Hypothalamus (tissue), 51 donors: ENCODE measurements at regions not wholly inside any gene's neighbourhood (a gene's known extent, or its start where the extent isn't known, plus 50 kb on each side); places are given as distances from the start of the nearest gene placed in this dataset.
A peak's percentile ranks its signal among the peaks of the same experiment; 100 is the strongest.

Source experiments
- DNase-seq, 51 donors: peaks; one replicate each; lab custom pipeline; 2025; lab: John Stamatoyannopoulos, UW

DNA sequence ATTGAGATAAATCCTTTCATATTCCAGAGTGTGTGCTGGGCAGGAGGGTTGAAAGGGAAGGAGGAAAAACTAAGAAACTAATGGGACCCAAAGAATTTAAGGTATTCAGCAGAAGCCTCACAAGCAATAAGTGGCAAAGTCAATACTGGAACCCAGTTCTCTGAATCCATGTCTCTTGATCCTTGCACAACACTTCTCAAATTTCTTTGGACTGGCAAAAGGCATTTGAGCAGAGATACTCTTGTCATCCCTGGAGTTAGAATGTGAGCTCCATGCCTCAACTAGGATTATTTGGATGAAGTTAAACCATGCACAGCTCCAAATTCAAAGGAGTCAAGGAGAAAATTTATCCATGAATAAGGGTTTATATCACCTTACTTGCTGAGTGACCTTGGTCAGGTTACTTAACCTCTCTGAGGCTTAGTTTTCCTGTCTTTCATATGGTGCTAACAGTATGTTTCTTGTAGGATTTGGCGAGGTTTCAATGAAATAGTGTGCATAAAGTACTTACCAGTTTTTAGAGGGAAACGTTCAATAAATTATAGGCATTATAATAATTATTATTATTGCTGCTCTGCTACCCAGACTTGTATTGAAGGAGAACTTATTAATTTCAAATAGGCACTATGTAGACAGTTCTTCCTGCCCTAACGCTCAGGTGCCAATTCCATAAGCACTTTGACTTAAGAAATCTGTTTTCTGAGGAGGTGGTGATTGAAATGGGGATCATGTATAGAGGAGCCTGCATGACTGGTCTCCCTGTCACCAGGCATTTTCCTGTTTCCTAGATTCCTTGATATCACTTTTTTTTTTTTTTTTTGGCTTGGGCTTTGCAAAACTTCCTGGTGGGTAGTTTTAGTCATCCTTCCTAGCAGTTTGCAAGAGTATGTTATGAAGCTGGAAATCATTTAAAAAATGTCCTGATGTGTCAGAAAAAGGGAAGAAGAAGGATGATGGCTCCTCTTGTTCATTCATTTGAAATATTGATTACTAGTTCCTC is 125.0 kb upstream of the JUN start:
- no peak for DNase-seq

DNA sequence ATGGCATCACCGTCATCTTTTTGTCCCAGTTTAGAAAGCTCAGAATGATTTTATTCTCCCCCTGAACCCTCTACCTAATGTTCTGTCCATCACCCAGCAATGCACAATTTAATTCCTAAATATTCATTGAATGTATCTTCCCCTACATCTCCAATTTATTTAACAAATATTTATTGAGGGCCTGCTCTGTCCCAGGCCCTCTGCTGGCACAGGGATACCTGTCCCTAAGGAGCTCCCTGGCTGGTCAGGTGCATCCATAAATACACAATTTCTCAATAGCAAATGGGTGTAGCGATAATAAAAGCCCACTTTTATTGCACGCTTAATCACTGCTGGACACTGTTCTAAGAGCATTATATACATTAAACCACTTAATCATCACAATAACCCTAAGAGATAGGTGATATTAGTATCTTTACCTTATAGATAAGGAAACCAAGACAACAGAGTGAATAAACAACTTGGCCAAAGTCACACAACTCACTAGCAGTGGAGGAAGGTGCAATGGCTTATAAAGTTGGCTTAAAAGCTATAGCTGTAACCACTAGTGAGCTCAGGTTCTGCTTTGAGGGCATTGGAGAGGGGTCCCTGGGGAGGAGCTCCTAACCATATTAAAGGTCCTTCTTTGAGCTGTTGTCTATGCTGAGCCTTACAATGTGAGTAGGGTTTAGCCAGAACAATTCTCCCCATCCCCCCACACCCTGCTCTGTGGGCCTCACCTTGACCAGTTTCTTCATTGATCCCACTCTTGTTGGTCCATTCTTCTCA is 126.3 kb upstream of the JUN start:
- DNase-seq = no peak

DNA sequence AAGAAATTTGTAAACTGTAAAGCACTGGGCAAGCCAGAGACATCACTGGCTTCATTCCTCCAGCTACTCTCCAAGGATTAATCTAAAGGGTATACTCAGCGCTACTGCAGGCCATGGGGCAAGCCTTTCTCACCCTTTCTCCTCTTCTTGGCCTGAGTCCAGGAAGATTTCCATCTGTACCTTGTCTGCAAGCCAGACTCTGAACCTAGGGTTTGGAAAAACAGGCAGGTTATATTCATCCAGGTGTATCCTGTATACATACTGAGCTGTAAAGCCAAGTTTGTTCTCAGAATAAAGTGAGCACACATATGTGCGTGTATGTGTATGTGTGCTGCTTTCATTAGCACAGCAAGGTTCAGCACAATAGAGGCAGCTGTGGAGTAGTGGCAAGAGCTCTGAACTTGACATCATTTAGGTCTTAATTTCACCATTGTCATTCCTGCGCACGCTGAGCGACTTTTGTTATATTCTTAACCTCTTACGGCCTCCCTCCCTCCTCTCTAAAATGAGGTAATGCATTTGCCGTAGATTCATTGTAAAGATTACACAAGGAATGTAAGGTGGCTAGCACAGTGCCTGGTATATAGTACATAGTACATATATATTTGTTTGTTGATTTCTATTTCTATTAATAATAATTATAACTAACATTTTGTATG is 128.1 kb upstream of the JUN start:
- DNase-seq = no peak

DNA sequence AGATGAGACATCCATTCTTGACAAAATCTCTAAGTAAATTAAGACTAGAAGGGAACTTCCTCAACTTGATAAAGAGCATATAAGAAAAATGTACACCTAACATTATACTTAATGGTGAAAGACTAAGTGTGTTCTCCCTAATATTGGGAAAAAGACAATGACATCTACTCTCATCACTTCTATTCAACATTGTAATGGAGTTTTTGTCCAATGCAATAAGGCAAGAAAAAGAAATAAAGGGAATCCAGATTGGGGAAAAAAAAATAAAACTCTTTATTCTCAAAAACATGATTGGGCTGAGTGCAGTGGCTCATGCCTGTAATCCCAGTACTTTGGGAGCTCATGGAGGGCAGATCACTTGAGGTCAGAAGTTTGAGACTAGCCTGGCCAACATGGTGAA is 131.1 kb upstream of the JUN start:
- DNase-seq = no peak

DNA sequence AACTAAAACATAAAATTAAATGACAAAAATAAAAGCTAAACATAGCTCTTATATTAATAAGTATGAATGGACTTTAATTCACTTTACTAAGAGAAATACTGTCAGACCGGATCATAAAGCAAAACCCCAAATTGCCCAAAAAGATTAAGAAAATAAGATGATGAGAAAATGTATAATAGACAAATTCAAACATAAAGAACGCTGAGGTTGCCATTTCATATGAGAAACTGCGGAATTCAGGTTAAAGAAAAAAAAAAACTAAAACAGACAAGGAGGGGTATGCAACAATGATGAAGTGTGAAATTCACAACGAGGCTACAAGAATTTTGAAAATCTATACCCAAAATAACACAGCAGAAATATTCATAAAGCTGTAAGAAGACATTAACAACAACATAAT is 133.6 kb upstream of the JUN start:
- DNase-seq = no peak

DNA sequence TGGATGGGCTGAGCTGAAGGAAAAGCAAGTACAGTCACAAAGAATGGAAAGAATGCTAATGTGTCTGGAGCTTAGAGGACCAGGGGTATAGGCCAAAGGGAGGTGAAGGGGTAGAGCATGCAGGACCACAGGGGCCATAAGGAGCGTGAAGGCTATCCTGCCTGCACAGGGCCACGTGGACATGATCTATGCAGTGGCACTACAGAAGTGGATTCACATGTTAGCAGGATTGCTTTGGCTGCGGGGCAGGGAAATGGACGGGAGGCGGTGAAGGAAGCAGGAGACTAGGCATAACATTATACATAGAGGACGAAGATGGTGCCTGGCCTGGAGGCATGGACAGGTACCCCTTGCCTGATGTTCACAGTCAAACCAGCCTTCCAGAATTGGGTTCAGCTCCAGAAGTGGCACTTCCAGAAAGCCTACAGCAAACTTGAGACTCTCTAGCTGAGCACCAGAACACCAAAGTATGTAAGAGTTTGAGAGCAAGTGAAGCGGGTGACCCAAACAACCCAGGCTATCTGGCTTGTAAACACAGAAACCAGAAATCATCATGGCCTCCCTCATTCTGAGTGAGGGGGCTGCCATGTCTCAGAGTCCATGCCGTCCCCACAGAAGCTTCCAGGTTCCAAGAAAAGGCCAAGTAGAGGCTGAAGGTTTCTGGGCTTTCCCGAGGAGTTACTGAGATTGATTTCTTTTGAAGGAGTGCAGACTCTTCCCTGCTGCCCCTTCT is 135.5 kb upstream of the JUN start:
- DNase-seq = no peak

DNA sequence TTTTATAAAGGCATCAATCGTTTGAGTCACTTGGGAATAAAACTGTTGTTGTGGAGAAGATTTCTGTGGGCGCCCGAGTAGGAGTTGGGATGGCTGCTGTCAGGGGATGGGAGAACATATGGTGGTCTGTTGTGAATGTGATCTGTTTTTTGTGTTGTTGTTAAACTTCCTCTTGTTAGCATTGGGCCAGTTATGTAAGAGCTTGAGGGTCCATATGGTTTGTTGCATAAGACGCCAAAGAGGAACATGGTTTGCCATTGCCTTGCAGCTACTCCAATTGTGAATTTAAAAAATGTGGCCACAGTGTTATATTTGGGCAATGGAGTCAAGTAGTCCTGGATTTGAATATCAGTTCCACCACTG is 136.1 kb upstream of the JUN start:
- DNase-seq = no peak

DNA sequence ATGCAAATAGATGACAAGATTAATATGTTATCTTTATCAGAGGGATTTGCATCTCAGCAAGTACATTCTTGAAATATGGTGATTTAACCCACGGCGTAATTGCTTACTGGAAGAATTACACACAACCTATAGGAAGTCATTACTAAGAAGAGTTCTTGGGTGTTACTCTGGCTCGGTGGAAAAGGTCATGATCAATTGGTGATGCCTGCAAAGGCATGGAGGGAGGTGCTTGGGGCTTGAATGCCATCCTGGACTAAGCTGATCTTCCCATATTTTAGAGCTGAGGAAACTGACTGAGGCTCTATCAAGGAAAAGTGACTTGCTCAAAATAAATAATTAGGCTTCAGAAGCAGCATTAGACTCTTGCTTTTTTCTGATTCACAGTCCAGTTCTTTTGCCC is 137.5 kb upstream of the JUN start:
- no peak for DNase-seq

DNA sequence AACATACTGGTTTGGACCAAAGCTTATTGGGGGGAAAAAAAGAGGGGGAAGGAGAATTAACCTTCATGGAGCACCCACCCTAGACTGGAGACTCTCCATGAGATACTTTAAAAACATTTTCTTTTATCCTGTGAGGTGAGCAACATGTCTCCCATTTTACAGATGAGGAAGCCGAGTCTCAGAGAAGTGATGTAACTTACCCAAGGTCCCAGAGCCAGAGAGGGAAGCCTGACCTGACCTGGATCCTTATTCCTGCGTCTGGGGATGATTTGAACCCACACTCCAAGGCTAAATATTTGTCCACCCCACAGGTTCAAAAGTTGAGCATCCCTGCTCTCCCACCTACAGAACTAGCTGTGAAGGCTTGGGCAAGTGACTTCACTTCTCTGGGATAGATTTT is 137.9 kb upstream of the JUN start:
- no peak for DNase-seq

DNA sequence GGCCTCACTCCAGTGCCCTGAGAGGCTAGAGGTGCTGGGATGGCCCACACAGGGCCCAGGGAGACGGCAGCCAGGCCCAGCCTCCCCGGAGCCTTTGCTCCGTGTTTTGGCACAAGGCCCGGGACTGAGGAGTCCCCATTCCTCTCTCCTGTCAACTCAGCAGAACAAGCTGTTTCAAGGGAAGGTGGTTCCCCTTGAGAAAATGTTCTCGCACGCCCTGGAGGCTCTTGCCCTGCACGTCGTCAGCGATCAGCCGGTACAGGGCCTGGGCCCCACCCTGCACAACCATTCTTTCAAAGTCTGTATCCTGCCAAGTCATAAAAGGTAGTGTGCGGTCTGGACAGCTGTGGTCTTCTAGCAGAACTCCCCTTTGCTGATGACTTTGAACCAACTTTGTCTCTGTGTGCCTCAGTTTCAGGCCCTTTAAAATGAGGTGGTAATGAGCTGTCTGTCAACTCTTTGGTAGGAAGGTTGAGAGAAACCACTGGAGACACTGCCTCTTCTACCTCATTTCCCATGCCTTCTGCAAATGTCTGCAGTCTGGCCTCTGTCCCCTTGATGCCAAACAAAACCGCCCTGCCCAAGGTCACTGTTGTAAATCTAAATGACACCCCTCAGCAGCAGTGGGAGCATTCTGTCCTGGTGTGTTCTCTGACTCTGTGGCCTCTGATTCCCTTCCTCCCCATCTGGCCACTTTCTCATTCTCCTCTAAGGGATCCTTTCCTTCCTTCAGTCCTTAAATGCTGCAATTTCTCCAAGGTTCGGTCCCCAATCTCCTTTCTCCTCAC is 138.6 kb upstream of the JUN start:
- DNase-seq = peak in 19 of 51 donors; percentile 5 to 33 (median 17)

DNA sequence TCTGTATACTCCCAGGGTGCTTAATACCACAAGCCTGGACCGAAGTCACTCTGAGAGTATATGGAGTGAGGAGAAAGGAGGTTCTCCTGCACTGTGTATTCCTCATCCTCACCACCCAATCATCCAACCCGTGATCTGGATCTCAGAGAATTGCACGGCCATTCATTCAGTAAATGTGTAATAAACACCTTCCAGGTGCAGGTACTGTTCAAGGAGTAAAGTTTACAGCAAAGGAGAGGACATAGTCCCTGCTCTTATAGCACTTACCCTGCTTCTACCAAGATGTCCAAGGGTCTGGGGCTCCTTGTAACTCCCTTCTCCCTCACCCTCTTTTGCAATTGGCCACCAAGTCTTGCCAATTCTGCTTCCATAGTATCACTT is 139.2 kb upstream of the JUN start:
- DNase-seq = no peak

DNA sequence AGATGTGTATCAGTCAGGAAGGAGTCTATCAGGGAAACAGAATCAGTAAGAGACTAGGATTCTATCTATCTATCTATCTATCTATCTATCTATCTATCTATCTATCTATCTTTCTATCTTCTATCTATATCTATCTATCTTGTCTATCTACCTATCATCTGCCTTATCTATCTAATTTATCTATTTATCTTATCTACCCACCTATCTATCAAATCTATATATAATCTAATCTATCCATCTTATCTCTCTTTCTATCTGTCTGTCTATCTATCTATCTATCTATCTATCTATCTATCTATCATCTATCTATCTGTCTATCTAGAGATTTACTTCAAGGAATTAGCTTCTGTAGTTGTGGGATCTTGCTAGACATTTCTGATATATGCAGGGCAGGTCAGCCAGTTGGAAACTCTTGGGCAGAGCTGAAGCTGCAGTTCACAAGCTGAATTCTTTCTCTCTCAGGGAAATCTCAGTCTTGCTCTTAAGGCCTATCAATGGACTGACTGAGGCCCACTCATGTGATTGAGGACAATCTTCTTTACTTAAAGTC is 140.2 kb upstream of the JUN start:
- no peak for DNase-seq

DNA sequence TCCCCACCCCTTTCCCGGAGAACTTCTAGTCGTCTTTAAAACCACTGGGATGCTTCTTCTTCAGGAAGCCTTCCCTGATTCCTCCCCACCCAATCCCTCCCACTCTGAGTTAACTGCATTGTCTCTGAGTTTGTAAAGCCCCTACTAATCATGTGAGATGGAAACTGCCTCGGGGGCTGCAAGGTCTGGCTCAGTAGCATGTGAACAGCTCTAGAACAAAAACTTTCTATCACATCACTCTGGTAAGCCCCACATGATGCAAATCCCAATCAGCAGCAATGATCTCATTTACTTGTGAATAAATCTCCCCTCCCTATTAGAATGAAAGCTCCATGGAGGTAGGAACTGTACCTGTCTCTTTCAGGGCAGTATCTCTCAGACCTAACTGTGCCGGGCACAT is 141.0 kb upstream of the JUN start:
- no peak for DNase-seq

DNA sequence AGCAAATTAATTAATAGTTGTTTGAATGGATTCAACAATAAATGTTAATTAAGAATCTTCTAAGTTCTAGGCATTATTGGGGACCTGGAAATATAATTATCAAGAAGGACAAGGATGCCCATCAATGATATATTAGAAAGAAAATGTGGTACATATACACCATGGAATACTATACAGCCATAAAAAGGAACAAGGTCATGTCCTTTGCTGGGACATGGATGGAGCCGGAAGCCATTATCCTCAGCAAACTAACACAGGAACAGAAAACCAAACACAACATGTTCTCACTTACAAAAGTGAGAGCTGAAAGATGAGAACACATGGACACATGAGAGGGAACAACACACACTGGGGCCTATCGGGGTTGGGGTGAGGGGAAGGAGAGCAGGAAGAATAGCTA is 141.4 kb upstream of the JUN start:
- DNase-seq = no peak

DNA sequence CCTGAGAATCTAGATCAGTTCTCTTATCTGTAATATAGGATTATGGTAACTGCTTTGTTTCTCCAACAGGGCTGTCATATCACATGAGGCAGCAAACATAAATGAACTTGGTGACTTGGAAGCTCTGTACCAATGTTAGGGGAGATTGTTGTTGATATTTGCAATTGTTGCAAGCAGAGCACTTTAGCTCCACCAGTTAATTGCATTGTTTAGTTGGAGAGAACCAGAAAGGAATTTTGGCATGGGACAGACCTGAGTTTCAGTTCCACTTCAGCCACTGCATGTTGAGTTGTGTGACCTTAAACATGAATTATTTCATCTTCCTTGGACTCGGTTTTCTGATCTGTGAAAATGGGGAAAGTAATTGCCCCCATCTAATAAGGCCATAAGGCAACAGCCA is 142.3 kb upstream of the JUN start:
- no peak for DNase-seq

DNA sequence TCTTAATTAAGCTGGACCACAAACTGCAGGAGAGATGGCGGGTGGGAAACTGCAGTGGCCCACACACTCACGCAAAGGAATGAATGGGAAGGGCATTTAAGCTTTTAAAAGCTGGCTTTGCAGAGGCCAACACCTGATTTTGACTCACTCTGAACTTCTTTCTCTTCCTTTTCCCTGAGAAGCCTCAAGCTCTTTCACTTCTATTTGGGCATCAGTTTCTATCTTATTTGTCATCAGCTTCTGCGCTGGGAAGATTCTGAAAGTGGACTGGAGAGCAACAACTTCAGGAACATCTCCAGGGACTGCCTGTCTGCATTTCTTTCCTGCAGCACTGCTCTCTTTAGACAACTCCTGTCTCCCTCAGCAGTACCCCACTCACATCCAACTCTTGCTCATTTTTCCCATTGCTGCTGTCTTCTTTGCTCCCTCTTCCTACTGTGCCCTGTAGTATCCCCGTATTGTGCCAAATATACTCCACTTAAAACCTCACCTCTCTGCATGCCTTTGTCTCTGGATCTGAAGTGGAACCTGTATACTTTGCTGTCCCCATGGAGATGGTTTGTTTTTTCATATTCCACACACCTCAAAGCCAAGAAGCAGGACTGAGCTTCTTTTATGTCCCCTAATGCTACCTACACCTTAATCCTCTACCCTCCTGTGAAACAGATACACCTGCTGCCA is 143.3 kb upstream of the JUN start:
- DNase-seq = no peak

DNA sequence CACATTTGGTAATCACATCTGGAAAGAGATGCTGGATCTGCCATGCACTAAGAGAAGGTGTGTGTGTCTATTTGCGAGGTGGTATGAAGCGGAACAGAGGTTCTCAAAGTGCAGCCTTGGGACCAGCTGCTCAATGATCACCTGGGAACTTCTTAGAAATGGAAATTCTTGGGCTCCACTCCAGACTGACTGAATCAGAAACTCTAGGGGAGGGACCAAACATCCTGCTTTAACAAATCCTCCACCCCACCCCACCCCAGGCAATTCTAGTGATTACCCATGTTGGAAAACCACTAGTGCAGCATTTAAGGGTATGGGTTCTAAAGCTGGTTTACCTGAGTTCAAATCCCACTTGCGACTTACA is 143.9 kb upstream of the JUN start:
- DNase-seq = no peak

DNA sequence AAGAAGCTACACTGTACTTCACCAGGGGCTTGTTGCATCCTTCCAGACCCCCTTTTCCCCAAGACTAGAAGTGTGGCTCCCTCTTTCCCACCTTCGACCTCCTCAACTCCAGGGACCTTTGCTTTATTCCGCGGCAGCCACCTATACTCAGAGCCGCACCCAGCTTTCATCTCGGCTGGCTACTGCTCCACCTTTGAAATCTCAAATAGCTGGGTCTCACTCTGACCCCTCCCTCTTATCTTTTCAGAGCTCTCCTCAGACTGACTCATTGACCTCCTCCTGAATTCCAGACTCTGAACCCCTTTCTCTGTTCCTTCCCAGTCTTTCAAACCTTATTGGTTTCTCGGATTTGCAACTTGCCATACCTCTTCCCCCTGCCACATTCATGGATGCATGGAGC is 144.7 kb upstream of the JUN start:
- no peak for DNase-seq

DNA sequence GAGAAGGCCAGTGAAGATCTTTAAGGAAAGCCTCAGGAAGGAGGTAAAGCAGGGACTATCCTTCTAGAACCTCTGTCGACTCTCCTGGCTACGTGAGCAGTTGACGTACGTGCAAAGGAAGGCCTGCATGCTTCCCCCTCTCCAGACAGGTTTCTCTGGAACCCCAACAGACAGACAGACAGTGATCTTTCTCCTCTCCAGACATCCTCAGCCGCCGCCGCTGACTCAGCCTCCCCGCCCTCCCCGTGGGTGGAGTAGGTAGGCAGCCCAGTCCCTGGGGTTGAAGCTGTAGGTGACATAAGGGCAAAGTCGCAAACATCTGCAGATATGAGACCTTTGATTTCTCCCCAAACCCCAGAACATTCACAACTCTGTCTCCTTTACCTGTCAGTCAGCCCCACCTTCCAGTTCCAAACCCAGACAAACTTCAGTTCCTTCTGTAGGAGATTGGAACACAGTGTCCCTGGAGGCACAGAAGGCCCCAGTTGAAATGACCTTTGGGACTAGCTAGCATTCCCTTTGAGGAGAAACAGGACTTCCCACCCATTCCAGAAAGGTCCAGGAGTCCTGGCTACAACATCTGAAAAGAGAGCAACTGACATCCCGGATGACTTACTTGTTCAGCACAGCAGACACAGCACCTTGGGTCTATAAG is 146.0 kb upstream of the JUN start:
- DNase-seq = no peak
